Activated T-cell treated with anti-CD3 and anti-CD28 coated beads, Interleukin-2, amount 50 U/mL, for 1 hour (primary cell): ENCODE measurements at regions not wholly inside any gene's neighbourhood (a gene's known extent, or its start where the extent isn't known, plus 50 kb on each side); places are given as distances from the start of the nearest gene placed in this dataset.

Experiments used
- DNase-seq: peaks from one replicate; pipeline ENCODE4 v3.0.0-alpha.2; 2020

- DNase-seq, result no peak
Observed at GRCh38 chr5:158287643-158288271, 428.8 kb upstream of the CLINT1 start.

- no peak for DNase-seq
Observed at GRCh38 chr5:158286827-158287226, 427.9 kb upstream of the CLINT1 start.

- DNase-seq, result no peak
Observed at GRCh38 chr5:158285698-158286097, 426.8 kb upstream of the CLINT1 start.

- no peak for DNase-seq
Observed at GRCh38 chr5:158284242-158284641, 425.3 kb upstream of the CLINT1 start.

- DNase-seq, result no peak
Observed at GRCh38 chr5:158283397-158283796, 424.5 kb upstream of the CLINT1 start.

GRCh38 chr5:158278216-158278925 is 419.4 kb upstream of the CLINT1 start:
- no peak for DNase-seq

GRCh38 chr5:158277276-158277675 is 418.3 kb upstream of the CLINT1 start:
- no peak for DNase-seq

GRCh38 chr5:158276692-158277091 is 417.7 kb upstream of the CLINT1 start:
- no peak for DNase-seq

GRCh38 chr5:158275511-158275910 is 416.6 kb upstream of the CLINT1 start:
- no peak for DNase-seq

GRCh38 chr5:158273035-158273434 is 414.1 kb upstream of the CLINT1 start:
- DNase-seq, result no peak

GRCh38 chr5:158272409-158272808 is 413.5 kb upstream of the CLINT1 start:
- no peak for DNase-seq

- DNase-seq, result no peak
Observed at GRCh38 chr5:158270996-158271554, 412.1 kb upstream of the CLINT1 start.

GRCh38 chr5:158268286-158268685 is 409.3 kb upstream of the CLINT1 start:
- no peak for DNase-seq

- DNase-seq, result no peak
Observed at GRCh38 chr5:158267228-158267627, 408.3 kb upstream of the CLINT1 start.

GRCh38 chr5:158265931-158266700 is 407.2 kb upstream of the CLINT1 start:
- no peak for DNase-seq

GRCh38 chr5:158265346-158265745 is 406.4 kb upstream of the CLINT1 start:
- DNase-seq, result no peak

GRCh38 chr5:158264264-158264663 is 405.3 kb upstream of the CLINT1 start:
- DNase-seq, result no peak

- no peak for DNase-seq
Observed at GRCh38 chr5:158261674-158262367, 402.9 kb upstream of the CLINT1 start.

- no peak for DNase-seq
Observed at GRCh38 chr5:158256096-158256495, 397.2 kb upstream of the CLINT1 start.

GRCh38 chr5:158255609-158256008 is 396.7 kb upstream of the CLINT1 start:
- no peak for DNase-seq

GRCh38 chr5:158246661-158247060 is 387.7 kb upstream of the CLINT1 start:
- DNase-seq, result no peak

GRCh38 chr5:158245513-158245912 is 386.6 kb upstream of the CLINT1 start:
- DNase-seq, result no peak

- DNase-seq, result no peak
Observed at GRCh38 chr5:158244882-158245281, 385.9 kb upstream of the CLINT1 start.
